ENCODE measurements at regions not wholly inside any gene's neighbourhood (a gene's known extent, or its start where the extent isn't known, plus 50 kb on each side); places are given as distances from the start of the nearest gene placed in this dataset.
"Not testable (repeated sequence)": the region's sequence is repeated elsewhere in the genome, so short reads cannot be mapped to it uniquely, and the experiment has no call there.

- Histone ChIP-seq H3K4me3 (no peak overlapping the region), H3F3A (ENCODE audit: insufficient read depth) (no peaks in the 10 kb centered on the region), H3K79me2 (ENCODE audit: insufficient read depth) (no peaks in the 10 kb centered on the region), H3K36me3 (ENCODE audit: low read depth) (no peaks in the 10 kb centered on the region), H3K9me2 (ENCODE audit: insufficient read depth) (no peaks in the 10 kb centered on the region), H2AFZ (no peak overlapping the region), H3K4me2 (ENCODE audit: unreplicated experiment) (no peak overlapping the region), H3K9ac (no peak overlapping the region), H4K20me1 (ENCODE audit: insufficient read depth) (no peaks in the 10 kb centered on the region), H3K4me1 (ENCODE audit: insufficient read depth) (no peaks in the 10 kb centered on the region), H3K9me3 (ENCODE audit: low read depth) (no peaks in the 10 kb centered on the region), H3K27ac (no peak overlapping the region), H3K27me3 (replicated peaks; ENCODE audit: insufficient read depth) (no peaks in the 10 kb centered on the region)
- TF ChIP-seq EZH2 (IDR thresholded peaks at IDR 0.05; ENCODE audit: insufficient read depth, poor library complexity, severe bottlenecking) (no peak), EZH2phosphoT487 (IDR thresholded peaks at IDR 0.05; ENCODE audit: insufficient read depth, low read depth) (no peak)
- WGBS, 2 experiments (ENCODE audit: low coverage in 1 of 2, low lambda C conversion rate in 2 of 2, missing lambda C conversion rate in 2 of 2) = 75 to 76% methylated on average over 3 of the region's 3 CpGs
- DNase-seq = no peak
- in situ Hi-C loops (cut with MboI) = no loop called here
These were observed 147.4 kb upstream of the RORA start for GRCh38 chr15:61376516-61376915.

- no peaks in the 10 kb centered on the region for H3K36me3 ChIP-seq (ENCODE audit: low read depth)
- H3K4me1 ChIP-seq (ENCODE audit: insufficient read depth) = no peaks in the 10 kb centered on the region
- in situ Hi-C loops (cut with MboI) = no loop called here
- no peak for TF ChIP-seq EZH2 (IDR thresholded peaks at IDR 0.05; ENCODE audit: insufficient read depth, poor library complexity, severe bottlenecking)
- TF ChIP-seq EZH2phosphoT487 (IDR thresholded peaks at IDR 0.05; ENCODE audit: insufficient read depth, low read depth) = no peak
- H3K9me2 ChIP-seq (ENCODE audit: insufficient read depth) = no peaks in the 10 kb centered on the region
- no peaks in the 10 kb centered on the region for H3K9me3 ChIP-seq (ENCODE audit: low read depth)
- H2AFZ ChIP-seq = no peak overlapping the region
- no peaks in the 10 kb centered on the region for H4K20me1 ChIP-seq (ENCODE audit: insufficient read depth)
- no peak overlapping the region for H3K4me2 ChIP-seq (ENCODE audit: unreplicated experiment)
- 65 to 66% methylated on average over 2 of the region's 2 CpGs for WGBS, 2 experiments (ENCODE audit: low coverage in 1 of 2, low lambda C conversion rate in 2 of 2, missing lambda C conversion rate in 2 of 2)
- no peak overlapping the region for H3K4me3 ChIP-seq
- DNase-seq = no peak
- no peaks in the 10 kb centered on the region for H3F3A ChIP-seq (ENCODE audit: insufficient read depth)
- H3K9ac ChIP-seq = no peak overlapping the region
- no peaks in the 10 kb centered on the region for H3K79me2 ChIP-seq (ENCODE audit: insufficient read depth)
- 0 out of 2 replicates have a peak, but pooled peaks cover 5% of the 10 kb centered on the region for H3K27me3 ChIP-seq (replicated peaks; ENCODE audit: insufficient read depth)
- no peak overlapping the region for H3K27ac ChIP-seq
These were observed 145.7 kb upstream of the RORA start for GRCh38 chr15:61374848-61375247.

GRCh38 chr15:61367953-61368352 is 138.9 kb upstream of the RORA start:
- Histone ChIP-seq H3K9ac (no peak overlapping the region), H3F3A (ENCODE audit: insufficient read depth) (no peaks in the 10 kb centered on the region), H3K27ac (no peak overlapping the region), H3K4me3 (no peak overlapping the region), H2AFZ (no peak overlapping the region), H3K9me3 (ENCODE audit: low read depth) (no peaks in the 10 kb centered on the region), H3K36me3 (ENCODE audit: low read depth) (no peaks in the 10 kb centered on the region), H3K4me1 (ENCODE audit: insufficient read depth) (no peaks in the 10 kb centered on the region), H3K27me3 (replicated peaks; ENCODE audit: insufficient read depth) (0 out of 2 replicates have a peak, but pooled peaks cover 5% of the 10 kb centered on the region), H4K20me1 (ENCODE audit: insufficient read depth) (no peaks in the 10 kb centered on the region), H3K79me2 (ENCODE audit: insufficient read depth) (no peaks in the 10 kb centered on the region), H3K9me2 (ENCODE audit: insufficient read depth) (no peaks in the 10 kb centered on the region), H3K4me2 (ENCODE audit: unreplicated experiment) (no peak overlapping the region)
- in situ Hi-C loops (cut with MboI) = no loop called here
- TF ChIP-seq EZH2 (IDR thresholded peaks at IDR 0.05; ENCODE audit: insufficient read depth, poor library complexity, severe bottlenecking) (no peak), EZH2phosphoT487 (IDR thresholded peaks at IDR 0.05; ENCODE audit: insufficient read depth, low read depth) (no peak)
- DNase-seq = no peak
- whole genome bisulfite sequencing, 2 experiments (ENCODE audit: low coverage in 1 of 2, low lambda C conversion rate in 2 of 2, missing lambda C conversion rate in 2 of 2) = 83 to 88% methylated on average over 2 of the region's 2 CpGs

GRCh38 chr15:61364871-61365270 is 135.8 kb upstream of the RORA start:
- TF ChIP-seq EZH2 (IDR thresholded peaks at IDR 0.05; ENCODE audit: insufficient read depth, poor library complexity, severe bottlenecking) (no peak), EZH2phosphoT487 (IDR thresholded peaks at IDR 0.05; ENCODE audit: insufficient read depth, low read depth) (no peak)
- Histone ChIP-seq H3K79me2 (ENCODE audit: insufficient read depth) (no peaks in the 10 kb centered on the region), H3K4me1 (ENCODE audit: insufficient read depth) (no peaks in the 10 kb centered on the region), H3K9me2 (ENCODE audit: insufficient read depth) (no peaks in the 10 kb centered on the region), H3K9ac (no peak overlapping the region), H2AFZ (no peak overlapping the region), H3K4me3 (no peak overlapping the region), H3F3A (ENCODE audit: insufficient read depth) (no peaks in the 10 kb centered on the region), H3K9me3 (ENCODE audit: low read depth) (no peaks in the 10 kb centered on the region), H3K4me2 (ENCODE audit: unreplicated experiment) (no peak overlapping the region), H3K27ac (no peak overlapping the region), H4K20me1 (ENCODE audit: insufficient read depth) (no peaks in the 10 kb centered on the region), H3K36me3 (ENCODE audit: low read depth) (no peaks in the 10 kb centered on the region), H3K27me3 (replicated peaks; ENCODE audit: insufficient read depth) (no peaks in the 10 kb centered on the region)
- WGBS, 2 experiments (ENCODE audit: low coverage in 1 of 2, low lambda C conversion rate in 2 of 2, missing lambda C conversion rate in 2 of 2) = 36 to 39% methylated on average over 12 to 13 of the region's 13 CpGs
- in situ Hi-C loops (cut with MboI) = no loop called here
- no peak for DNase-seq

GRCh38 chr15:61362912-61363311 is 133.8 kb upstream of the RORA start:
- H3K27ac ChIP-seq; H3K9ac ChIP-seq; H3K9me3 ChIP-seq (ENCODE audit: low read depth); H4K20me1 ChIP-seq (ENCODE audit: insufficient read depth); in situ Hi-C loops (cut with MboI); H3K4me2 ChIP-seq (ENCODE audit: unreplicated experiment); DNase-seq; H3K9me2 ChIP-seq (ENCODE audit: insufficient read depth); H2AFZ ChIP-seq; H3K27me3 ChIP-seq (replicated peaks; ENCODE audit: insufficient read depth); H3K36me3 ChIP-seq (ENCODE audit: low read depth); H3K4me3 ChIP-seq; H3K79me2 ChIP-seq (ENCODE audit: insufficient read depth); H3F3A ChIP-seq (ENCODE audit: insufficient read depth); H3K4me1 ChIP-seq (ENCODE audit: insufficient read depth): not testable (repeated sequence)
